ENCODE measurements at regions not wholly inside any gene's neighbourhood (a gene's known extent, or its start where the extent isn't known, plus 50 kb on each side); places are given as distances from the start of the nearest gene placed in this dataset.

DNA sequence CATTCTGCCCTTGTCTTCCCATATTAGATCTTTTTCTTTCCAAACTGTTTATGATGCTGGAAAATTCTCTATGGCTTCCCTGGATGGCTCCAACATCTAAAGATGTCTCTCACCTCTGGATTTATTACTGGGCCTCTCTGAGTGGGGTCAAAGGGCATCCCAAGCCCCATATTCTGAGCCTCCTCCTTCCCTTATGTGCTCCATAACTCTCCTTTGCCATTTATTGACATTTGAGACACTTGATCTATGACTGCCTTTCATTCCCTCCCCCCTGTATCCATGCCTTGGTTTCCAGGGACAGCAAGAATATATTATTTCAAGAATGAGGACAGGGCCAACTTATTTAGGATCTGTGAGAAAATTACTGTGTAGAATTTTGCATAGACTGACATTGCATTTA lies 369.3 kb upstream of the ONECUT1 start:
- FAIRE-seq: no peak
- no peak overlapping the region for H3K4me2 ChIP-seq
- DNase-seq (ENCODE audit: low read depth in 1 of 2, low spot score in 1 of 2): no peak
- ChIA-PET CTCF (no interaction called here), POLR2A (no interaction called here)
- ATAC-seq: no peak
- TF ChIP-seq, protein P1, sequence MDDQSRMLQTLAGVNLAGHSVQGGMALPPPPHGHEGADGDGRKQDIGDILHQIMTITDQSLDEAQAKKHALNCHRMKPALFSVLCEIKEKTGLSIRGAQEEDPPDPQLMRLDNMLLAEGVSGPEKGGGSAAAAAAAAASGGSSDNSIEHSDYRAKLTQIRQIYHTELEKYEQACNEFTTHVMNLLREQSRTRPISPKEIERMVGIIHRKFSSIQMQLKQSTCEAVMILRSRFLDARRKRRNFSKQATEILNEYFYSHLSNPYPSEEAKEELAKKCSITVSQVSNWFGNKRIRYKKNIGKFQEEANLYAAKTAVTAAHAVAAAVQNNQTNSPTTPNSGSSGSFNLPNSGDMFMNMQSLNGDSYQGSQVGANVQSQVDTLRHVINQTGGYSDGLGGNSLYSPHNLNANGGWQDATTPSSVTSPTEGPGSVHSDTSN (IDR thresholded peaks at IDR 0.05): no peak
- TF ChIP-seq POLR2AphosphoS2 (conservative IDR thresholded peaks at IDR 0.05; ENCODE audit: low read length) (no peak), ZC3H11A (IDR thresholded peaks at IDR 0.05) (no peak), TP53 (CRISPR knock-in tag; IDR thresholded peaks at IDR 0.05) (no peak), SREBF2 (IDR thresholded peaks at IDR 0.05) (no peak), EHF (CRISPR knock-in tag; IDR thresholded peaks at IDR 0.05) (no peak), GATA3 (IDR thresholded peaks at IDR 0.05; ENCODE audit: borderline replicate concordance) (no peak), SMC3 (IDR thresholded peaks at IDR 0.05) (no peak), FOXS1 (CRISPR knock-in tag; IDR thresholded peaks at IDR 0.05) (no peak), HOXA7 (CRISPR knock-in tag; IDR thresholded peaks at IDR 0.05) (no peak)
- H3K27ac ChIP-seq: no peak overlapping the region
- H3K4me1 ChIP-seq: no peaks in the 10 kb centered on the region; the same call in 2 of the 3 replicates
- H3K4me3 ChIP-seq: no peak overlapping the region
- no peaks in the 10 kb centered on the region for H3K9me3 ChIP-seq

DNA sequence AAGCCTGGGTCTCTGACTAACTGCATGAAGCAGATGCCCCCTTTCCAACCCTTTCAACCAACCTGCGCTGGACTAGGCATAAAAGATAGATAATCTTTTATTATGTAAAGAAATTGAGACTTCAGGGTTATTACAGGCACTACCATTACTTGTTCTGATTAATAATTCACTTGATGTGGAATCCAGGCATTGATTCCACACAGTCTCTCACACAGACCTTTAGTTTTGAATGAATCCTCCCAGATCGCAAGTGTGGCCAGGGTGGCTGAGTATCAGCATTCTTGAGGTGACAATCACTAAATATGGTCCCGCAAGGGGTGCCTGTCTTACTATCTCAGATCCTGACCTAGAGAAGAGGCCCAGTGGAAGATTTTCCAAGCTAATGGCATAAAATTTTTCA lies 368.9 kb upstream of the ONECUT1 start:
- no peak overlapping the region for H3K27ac ChIP-seq
- TF ChIP-seq, protein P2, sequence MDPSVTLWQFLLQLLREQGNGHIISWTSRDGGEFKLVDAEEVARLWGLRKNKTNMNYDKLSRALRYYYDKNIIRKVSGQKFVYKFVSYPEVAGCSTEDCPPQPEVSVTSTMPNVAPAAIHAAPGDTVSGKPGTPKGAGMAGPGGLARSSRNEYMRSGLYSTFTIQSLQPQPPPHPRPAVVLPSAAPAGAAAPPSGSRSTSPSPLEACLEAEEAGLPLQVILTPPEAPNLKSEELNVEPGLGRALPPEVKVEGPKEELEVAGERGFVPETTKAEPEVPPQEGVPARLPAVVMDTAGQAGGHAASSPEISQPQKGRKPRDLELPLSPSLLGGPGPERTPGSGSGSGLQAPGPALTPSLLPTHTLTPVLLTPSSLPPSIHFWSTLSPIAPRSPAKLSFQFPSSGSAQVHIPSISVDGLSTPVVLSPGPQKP (IDR thresholded peaks at IDR 0.05; ENCODE audit: low read depth, low read length): no peak
- TF ChIP-seq CEBPB (IDR thresholded peaks at IDR 0.05) (no peak), TP53 (CRISPR knock-in tag; IDR thresholded peaks at IDR 0.05) (no peak), NPAS2 (CRISPR knock-in tag; IDR thresholded peaks at IDR 0.05; ENCODE audit: borderline replicate concordance) (no peak), FOSL2 (IDR thresholded peaks at IDR 0.05) (no peak), FOSL2 (CRISPR knock-in tag; IDR thresholded peaks at IDR 0.05) (no peak), RNF2 (IDR thresholded peaks at IDR 0.05; ENCODE audit: borderline replicate concordance, low read depth) (no peak), RARB (CRISPR knock-in tag; IDR thresholded peaks at IDR 0.05) (no peak), POLR2A (IDR thresholded peaks at IDR 0.05; ENCODE audit: low read length) (no peak), HEYL (CRISPR knock-in tag; IDR thresholded peaks at IDR 0.05) (no peak), HDAC2 (IDR thresholded peaks at IDR 0.05) (no peak)
- no peak for DNase-seq (ENCODE audit: low read depth in 1 of 2, low spot score in 1 of 2)
- H3K4me1 ChIP-seq: no peaks in the 10 kb centered on the region; the same call in 2 of the 3 replicates
- ATAC-seq: no peak
- H3K9me3 ChIP-seq: no peaks in the 10 kb centered on the region
- H3K4me2 ChIP-seq: no peak overlapping the region
- no peak for FAIRE-seq
- 78% methylated on average over 3 of the region's 3 CpGs for WGBS (ENCODE audit: missing lambda C conversion rate)
- no peak overlapping the region for H3K4me3 ChIP-seq
- ChIA-PET POLR2A (no interaction called here), CTCF (no interaction called here)

DNA sequence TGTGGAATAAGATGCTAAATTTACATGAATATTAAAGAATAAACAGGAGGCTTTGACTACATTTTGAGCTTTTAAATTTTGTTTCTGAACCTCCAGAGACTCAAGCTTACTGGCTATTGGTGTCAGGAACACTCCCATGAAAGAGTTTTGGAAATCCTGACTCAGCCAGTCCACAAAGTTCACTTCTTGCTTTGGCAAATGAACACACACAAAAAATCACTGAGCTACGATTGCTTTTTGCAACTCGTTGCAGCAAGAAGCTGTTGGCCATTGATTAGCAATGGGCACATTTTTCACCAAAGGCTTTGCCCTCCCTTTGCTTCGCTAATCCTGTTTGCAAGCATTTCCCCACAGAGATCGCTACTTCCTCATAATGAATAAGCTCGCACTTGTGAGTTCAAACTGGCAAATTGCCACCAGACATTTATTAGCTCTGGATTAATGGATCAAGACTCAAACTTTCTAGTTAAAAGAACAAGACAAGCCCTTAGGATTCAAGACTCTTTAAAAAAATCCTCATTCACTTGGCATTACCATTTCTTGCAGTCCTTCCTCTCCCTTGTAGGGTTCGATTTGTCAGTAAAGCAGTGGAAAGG lies 343.2 kb upstream of the ONECUT1 start:
- Histone ChIP-seq H3K4me1 (no peaks in the 10 kb centered on the region), H3K9me3 (no peaks in the 10 kb centered on the region), H3K27ac (no peak overlapping the region), H3K4me3 (no peak overlapping the region), H3K4me2 (no peak overlapping the region)
- no peak for FAIRE-seq
- TF ChIP-seq TP53 (CRISPR knock-in tag; IDR thresholded peaks at IDR 0.05): no peak
- WGBS (ENCODE audit: missing lambda C conversion rate): 6% methylated on average over 6 of the region's 6 CpGs
- POLR2A ChIA-PET: interaction anchor here (0.6 kb wide), 1 partner anchor 39 kb away, joined by 3 read pairs; no protein-coding TSS in a partner anchor
- no peak for ATAC-seq
- DNase-seq (ENCODE audit: low read depth in 1 of 2, low spot score in 1 of 2): no peak
- CTCF ChIA-PET: interaction anchor here (1.4 kb wide), 1 partner anchor 10 kb away, joined by 4 read pairs; no protein-coding TSS in a partner anchor

DNA sequence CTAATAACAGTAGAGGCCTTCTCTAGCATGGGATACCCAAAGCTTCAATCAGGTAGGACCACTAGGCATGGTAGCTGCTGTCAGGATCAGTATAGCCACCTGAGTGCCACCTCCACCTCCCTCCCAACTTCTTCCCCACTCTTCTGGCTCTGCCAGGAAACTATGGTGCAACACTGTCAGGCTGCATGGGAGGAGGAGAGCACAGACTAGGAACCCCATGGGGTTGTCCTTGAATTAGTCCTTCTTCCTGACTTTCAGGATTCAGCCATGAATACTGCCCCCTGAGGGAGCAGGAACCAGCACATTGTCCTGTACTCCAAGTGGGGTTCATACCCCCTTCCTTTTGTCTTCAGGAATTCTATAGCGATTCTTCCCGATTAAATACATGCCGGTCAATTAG lies 340.8 kb upstream of the ONECUT1 start:
- ChIA-PET POLR2A (no interaction called here), CTCF (interaction anchor here (1.2 kb wide), 1 partner anchor 59 kb away, joined by 3 read pairs; no protein-coding TSS in a partner anchor)
- H3K27ac ChIP-seq: no peak overlapping the region
- no peaks in the 10 kb centered on the region for H3K9me3 ChIP-seq
- DNase-seq (ENCODE audit: low read depth in 1 of 2, low spot score in 1 of 2): no peak
- no peak for FAIRE-seq
- no peak overlapping the region for H3K4me2 ChIP-seq
- H3K4me3 ChIP-seq: no peak overlapping the region
- no peak for TF ChIP-seq SMC3 (IDR thresholded peaks at IDR 0.05)
- ATAC-seq: no peak
- WGBS (ENCODE audit: missing lambda C conversion rate): 97% methylated on average over 3 of the region's 3 CpGs
- H3K4me1 ChIP-seq: no peaks in the 10 kb centered on the region
